WTC11 (cell line): ENCODE measurements at regions not wholly inside any gene's neighbourhood (a gene's known extent, or its start where the extent isn't known, plus 50 kb on each side); places are given as distances from the start of the nearest gene placed in this dataset.

ENCODE experiments used
- CTCF ChIP-seq: fragments of 200-600 bp; IDR thresholded peaks from 2 replicates; pipeline ENCODE4 v1.8.0; 2022; ENCODE audit warnings: antibody characterized with exemption
- ELF4 ChIP-seq: sonication (generic); formaldehyde crosslinking; IDR thresholded peaks from 2 replicates; pipeline ENCODE4 v1.8.1; 2022; ENCODE audit warnings: low read depth, mild to moderate bottlenecking, moderate library complexity, missing genetic modification reagents
- ETV6 ChIP-seq: sonication (generic); formaldehyde crosslinking; IDR thresholded peaks from 2 replicates; pipeline ENCODE4 v1.8.1; 2022; ENCODE audit warnings: mild to moderate bottlenecking, missing genetic modification reagents
- FOXP4 ChIP-seq: sonication (generic); formaldehyde crosslinking; IDR thresholded peaks from 2 replicates; pipeline ENCODE4 v1.8.0; 2022; ENCODE audit warnings: mild to moderate bottlenecking, missing genetic modification reagents
- GABPB1 ChIP-seq: sonication (generic); formaldehyde crosslinking; IDR thresholded peaks from 2 replicates; pipeline ENCODE4 v1.8.1; 2023; ENCODE audit warnings: mild to moderate bottlenecking, missing genetic modification reagents
- HMGA2 ChIP-seq: fragments of 250-450 bp; sonication (Bioruptor Pico); IDR thresholded peaks from 2 replicates; pipeline ENCODE4 v1.4.0; 2021; ENCODE audit warnings: mild to moderate bottlenecking, moderate library complexity
- JUN ChIP-seq: sonication (generic); formaldehyde crosslinking; IDR thresholded peaks from 2 replicates; pipeline ENCODE4 v1.8.0; 2023; ENCODE audit warnings: mild to moderate bottlenecking, missing genetic modification reagents
- MAX ChIP-seq: sonication (generic); formaldehyde crosslinking; IDR thresholded peaks from 2 replicates; pipeline ENCODE4 v1.8.0; 2022; ENCODE audit warnings: mild to moderate bottlenecking, missing genetic modification reagents
- OVOL2 ChIP-seq: fragments of 250-450 bp; sonication (Bioruptor Pico); IDR thresholded peaks from 2 replicates; pipeline ENCODE4 v1.9.0; 2021; ENCODE audit warnings: mild to moderate bottlenecking, borderline replicate concordance
- ZNF263 ChIP-seq: sonication (generic); formaldehyde crosslinking; IDR thresholded peaks from 2 replicates; pipeline ENCODE4 v1.8.1; 2022; ENCODE audit warnings: low read depth, mild to moderate bottlenecking, moderate library complexity, missing genetic modification reagents
- ZNF317 ChIP-seq: sonication (generic); formaldehyde crosslinking; IDR thresholded peaks from 2 replicates; pipeline ENCODE4 v1.8.1; 2023; ENCODE audit warnings: low read depth, mild to moderate bottlenecking, moderate library complexity, missing genetic modification reagents, borderline replicate concordance
- TF ChIP-seq, protein P1 (sequence below): sonication (generic); formaldehyde crosslinking; IDR thresholded peaks from 2 replicates; pipeline ENCODE4 v1.8.0; 2022; ENCODE audit warnings: mild to moderate bottlenecking, missing genetic modification reagents
- TF ChIP-seq, protein P2 (sequence below): sonication (generic); formaldehyde crosslinking; IDR thresholded peaks from 2 replicates; pipeline ENCODE4 v1.8.1; 2023; ENCODE audit warnings: mild to moderate bottlenecking, missing genetic modification reagents, moderate library complexity

- TF ChIP-seq CTCF (no peak), ZNF317 (CRISPR knock-in tag) (no peak), ETV6 (CRISPR knock-in tag) (no peak), GABPB1 (no peak), MAX (CRISPR knock-in tag) (no peak), FOXP4 (CRISPR knock-in tag) (no peak), JUN (CRISPR knock-in tag) (no peak), HMGA2 (CRISPR knock-in tag) (no peak), ELF4 (no peak), ZNF263 (CRISPR knock-in tag) (no peak), OVOL2 (CRISPR knock-in tag) (no peak)
- TF ChIP-seq, protein P1, sequence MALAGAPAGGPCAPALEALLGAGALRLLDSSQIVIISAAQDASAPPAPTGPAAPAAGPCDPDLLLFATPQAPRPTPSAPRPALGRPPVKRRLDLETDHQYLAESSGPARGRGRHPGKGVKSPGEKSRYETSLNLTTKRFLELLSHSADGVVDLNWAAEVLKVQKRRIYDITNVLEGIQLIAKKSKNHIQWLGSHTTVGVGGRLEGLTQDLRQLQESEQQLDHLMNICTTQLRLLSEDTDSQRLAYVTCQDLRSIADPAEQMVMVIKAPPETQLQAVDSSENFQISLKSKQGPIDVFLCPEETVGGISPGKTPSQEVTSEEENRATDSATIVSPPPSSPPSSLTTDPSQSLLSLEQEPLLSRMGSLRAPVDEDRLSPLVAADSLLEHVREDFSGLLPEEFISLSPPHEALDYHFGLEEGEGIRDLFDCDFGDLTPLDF (CRISPR knock-in tag), result no peak
- TF ChIP-seq, protein P2, sequence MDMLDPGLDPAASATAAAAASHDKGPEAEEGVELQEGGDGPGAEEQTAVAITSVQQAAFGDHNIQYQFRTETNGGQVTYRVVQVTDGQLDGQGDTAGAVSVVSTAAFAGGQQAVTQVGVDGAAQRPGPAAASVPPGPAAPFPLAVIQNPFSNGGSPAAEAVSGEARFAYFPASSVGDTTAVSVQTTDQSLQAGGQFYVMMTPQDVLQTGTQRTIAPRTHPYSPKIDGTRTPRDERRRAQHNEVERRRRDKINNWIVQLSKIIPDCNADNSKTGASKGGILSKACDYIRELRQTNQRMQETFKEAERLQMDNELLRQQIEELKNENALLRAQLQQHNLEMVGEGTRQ (CRISPR knock-in tag), result no peak
Measured at GRCh38 chr4:62274782-62275181, 1074.7 kb downstream of the ADGRL3 start.
